Right hindlimb (tissue), 1 donor: ENCODE measurements at regions not wholly inside any gene's neighbourhood (a gene's known extent, or its start where the extent isn't known, plus 50 kb on each side); places are given as distances from the start of the nearest gene placed in this dataset.
"Not testable (repeated sequence)": the region's sequence is repeated elsewhere in the genome, so short reads cannot be mapped to it uniquely, and the experiment has no call there.

Experiments used
- DNase-seq: peaks from one replicate; pipeline ENCODE4 v3.0.0-alpha.2; 2018

GRCh38 chr20:30593572-30593971 lies 663.9 kb upstream of the DEFB115 start:
- no peak for DNase-seq

- no peak for DNase-seq
These were observed 663.4 kb upstream of the DEFB115 start for GRCh38 chr20:30594112-30594511.

DNA sequence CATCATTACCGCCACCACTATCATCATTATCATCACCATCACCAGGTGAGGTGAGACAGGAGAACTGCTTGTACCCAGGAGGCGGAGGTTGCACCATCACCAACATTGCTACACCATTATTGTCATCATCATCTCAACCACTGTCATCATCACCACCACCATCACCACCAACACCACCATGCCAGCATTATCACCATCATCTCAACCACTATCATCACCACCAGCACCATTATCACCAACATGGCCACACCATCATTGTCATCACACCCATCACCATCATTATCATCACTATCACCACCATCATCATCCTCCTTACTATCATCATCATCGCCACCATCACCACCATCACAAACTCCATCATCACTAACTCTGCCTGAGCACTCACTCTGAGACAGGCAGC lies 661.8 kb upstream of the DEFB115 start:
- DNase-seq: no peak

DNA sequence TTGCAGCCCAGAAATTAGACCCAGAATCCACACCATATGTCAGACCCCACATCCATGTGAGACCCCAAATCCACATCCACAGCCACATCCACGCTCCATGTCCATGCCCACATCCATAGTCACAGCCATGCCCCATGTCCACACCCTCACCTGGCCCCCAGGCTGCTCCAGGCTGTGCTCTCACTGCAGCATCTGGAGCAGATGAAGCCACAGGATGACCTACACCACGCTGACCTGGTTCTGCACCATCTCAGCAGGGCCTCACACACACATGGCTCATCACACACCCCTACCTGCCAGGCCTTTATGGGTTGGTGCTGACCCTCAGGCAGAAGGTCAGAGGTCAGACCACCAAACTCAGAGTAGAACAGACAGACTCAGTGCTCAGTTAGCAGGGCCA lies 660.0 kb upstream of the DEFB115 start:
- DNase-seq: not testable (repeated sequence)

DNA sequence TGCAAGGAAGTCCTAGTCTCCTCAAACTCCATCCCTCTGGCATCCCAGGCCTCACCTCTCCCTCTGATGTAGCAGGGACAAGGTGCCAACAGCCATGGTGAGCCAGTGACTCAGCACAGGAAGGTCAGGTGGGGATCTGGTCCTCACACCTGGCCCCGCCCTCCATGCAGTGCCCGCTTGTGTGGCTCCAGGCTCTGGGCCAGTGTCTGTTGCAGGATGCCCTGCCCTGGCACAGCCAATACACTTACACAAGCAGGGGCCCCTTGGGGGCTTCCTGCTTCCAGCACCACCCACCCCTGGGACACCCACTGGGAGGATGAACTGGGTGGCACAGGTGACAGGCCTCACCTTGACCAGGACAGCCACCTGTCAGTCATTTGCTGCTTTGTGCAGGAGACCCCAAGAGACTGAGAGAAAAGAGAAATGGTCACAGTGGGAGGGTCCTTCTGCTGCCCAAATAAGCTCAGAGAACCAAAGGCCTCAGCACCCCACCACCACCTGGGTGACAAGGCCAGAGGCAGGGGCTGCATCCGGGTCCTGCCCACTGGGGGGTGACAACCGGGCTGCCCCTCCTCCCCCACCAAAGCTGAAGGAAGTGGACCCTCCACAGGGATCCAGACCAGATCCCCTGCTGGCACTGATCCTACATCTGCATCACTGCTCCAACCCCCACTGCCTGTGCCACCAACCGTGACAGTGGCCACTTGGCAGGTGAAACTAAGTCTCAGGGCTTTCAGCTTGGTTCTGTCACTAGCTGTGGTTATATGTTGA lies 658.8 kb upstream of the DEFB115 start:
- no peak for DNase-seq

DNA sequence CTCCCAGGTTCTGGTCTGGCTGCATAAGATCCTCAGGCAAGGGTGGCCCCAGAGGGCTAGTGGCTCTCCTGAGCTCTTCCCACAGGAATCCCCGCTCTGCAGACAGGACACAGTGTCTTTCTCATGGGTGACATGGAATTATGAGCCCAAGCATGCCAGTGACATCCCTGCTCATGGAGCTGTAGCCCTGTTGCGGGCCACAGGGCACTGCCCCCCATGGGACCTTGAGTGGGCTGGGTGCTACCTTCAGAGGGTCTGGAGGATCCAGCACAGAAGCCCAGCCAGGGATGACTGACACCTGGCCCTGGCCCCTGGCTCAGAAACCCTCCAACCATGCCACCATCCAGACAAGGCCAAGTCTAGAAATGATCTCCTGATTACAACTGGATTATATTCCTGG lies 657.5 kb upstream of the DEFB115 start:
- DNase-seq: no peak

DNA sequence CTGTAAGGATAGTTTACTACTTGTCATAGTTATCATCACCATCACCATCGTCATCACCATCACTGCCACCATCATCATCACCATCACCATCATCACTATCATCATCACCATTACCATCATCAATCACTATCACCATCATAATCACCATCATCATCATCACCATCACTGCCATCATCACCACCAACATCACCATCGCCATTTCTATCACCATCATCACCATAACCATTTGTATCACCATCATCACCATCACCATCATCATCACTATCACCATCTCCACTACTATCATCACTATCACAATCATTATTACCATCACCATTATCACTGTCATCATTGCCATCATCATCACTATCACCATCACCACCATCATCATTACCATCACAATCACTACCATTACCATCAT lies 655.5 kb upstream of the DEFB115 start:
- DNase-seq: no peak

DNA sequence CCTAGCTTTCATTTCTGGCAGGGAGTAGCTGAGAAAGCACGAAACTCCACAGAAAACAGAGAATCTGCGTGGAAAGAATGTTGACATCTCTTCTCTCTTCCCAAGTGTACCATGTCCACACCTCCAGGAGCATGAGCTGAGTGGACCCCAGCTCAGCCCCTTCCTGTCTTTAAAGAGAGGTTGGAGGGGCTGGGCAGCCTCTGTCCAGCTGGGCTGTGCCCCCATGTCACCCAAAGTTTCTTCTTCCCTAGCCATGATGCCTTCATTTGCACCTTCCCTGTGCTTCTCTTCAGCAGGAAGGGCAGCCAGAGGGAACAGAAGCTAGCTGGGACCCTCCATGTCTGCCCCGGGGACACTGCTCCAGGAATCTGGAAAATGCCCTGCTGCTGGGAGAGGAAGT lies 655.0 kb upstream of the DEFB115 start:
- DNase-seq: no peak

DNA sequence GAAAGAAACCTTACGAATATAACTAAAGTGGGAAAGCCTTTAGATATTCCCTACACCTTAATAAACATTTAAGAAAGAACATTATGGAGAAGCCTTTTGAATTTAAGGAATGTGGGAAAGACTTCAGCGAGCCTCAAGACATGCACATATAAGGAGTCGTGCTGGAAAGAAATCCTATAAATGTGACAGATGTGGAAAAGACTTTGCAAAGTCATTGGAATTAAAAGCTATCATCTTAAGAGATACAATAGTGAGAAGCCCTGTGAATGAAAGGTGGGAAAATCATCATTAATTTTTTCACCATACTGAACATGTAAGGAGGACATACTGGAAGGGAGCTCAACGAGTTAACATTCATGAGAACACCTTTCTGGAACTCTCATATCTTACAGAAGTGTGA lies 650.5 kb upstream of the DEFB115 start:
- DNase-seq: no peak

DNA sequence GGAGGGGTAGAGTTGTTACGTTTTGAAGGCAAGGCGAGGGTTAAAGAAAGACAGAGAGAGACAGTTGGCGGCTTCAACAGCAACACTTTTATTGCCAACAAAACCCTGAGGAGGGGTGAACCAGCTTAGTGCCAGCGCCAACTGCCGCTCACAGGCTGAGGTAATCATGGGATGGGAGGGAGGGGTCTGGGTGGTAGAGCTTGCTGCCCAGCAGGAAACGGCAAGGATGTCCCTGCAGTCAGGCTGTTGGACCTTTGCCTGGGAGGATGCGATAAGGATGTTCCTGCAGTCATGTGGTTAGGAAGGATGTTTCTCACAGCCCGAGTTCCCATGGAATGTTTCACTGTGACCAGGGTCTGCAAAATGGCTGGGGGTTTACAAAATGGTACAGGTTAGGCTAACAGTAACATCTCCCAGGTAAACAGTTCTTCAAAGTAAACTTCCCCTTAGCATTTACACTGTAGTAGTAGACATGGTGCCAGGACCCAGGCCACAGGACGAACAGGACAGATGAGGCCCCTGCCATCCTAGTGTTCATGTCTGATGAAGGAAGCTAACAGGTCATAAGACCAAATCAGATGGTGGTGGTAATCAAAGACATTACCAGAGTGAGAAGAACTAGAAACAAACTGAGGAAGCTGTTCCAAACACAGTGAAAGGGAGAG lies 647.3 kb upstream of the DEFB115 start:
- no peak for DNase-seq

- no peak for DNase-seq
These were observed 646.7 kb upstream of the DEFB115 start for GRCh38 chr20:30610751-30611150.

DNA sequence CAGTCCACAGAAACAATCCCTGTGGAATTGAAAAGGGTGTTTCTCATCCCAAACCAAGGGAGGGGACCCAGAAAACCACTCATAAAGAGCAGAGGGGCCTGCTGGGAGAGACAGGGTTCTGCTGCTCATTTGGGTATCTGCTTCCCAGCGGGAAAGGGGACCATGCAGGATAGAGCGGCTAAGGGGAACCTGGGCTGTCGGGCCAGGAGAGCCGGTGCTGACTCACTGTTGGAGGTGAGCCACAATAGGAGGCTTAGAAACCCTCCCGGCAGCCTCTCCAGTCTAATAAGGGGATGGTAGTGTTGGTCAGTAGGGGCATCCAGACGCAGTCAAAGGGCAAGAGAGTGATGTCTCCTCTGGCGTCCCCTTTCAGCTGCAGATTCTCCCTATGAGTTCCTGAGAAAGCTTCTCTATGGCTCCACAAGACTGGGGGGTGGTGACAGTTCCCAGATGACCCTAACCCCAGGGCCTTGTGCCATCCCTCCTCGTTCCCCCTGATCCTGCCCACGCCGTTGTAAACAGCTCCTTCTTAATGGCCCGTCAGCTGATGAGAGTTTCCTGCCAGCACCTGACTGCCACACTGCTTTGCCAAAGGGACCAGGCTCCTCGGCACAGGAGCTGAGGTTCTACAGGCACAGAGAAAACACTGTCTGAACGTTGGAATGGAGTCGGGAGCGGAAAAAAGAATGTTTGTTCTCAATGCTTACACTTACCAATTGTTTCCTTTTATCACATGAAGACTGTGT lies 646.1 kb upstream of the DEFB115 start:
- no peak for DNase-seq

- DNase-seq: no peak
These were observed 645.1 kb upstream of the DEFB115 start for GRCh38 chr20:30612344-30612743.

DNA sequence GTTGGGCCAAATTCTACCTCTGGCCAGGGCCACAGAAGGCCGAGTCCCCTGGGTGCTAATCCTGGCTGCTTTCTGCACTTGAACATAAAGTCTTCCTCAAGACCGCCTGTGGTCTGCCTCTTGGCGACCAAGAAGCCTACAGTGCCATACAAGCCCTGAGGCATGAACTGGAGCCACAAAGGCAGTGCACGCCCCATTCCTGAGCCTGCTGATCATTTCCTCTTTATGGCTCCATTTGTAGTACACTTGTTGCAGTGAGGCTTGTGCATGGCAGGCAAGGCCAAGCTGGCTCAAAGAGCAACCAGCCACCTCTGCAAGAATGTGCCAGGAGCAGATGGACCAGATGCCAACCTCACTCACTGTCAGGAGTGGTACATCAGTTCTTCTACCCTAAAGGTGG lies 636.1 kb upstream of the DEFB115 start:
- DNase-seq: not testable (repeated sequence)

GRCh38 chr20:30624310-30624709 lies 633.2 kb upstream of the DEFB115 start:
- DNase-seq: not testable (repeated sequence)

GRCh38 chr20:30629376-30629775 lies 628.1 kb upstream of the DEFB115 start:
- not testable (repeated sequence) for DNase-seq

- no peak for DNase-seq
These were observed 626.7 kb upstream of the DEFB115 start for GRCh38 chr20:30630761-30631160.

DNA sequence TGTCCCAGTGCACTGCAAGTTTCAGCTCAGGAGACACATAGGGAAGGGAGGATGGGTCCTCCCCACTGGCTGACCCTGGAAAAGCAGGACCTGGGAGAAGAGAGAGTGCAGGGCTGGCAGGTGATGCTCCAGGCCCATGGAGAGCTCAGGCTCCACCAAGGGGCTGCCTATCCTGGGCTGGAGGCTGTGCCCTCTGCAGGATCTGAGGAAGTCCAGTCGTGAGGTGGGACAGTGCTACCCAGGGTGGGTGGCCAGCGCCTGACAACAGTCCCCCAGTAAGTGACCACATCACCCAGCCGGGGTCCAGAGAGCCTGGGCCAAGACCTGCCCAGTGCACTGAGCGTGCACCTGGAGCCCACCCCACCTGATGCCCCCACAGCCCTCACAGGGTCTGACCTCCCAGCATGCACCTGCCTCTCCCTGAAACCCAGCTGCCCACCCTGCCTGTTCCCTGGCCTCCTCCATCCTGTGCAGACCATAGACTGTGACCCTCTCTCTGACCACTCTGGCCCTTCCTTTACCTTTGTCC lies 626.1 kb upstream of the DEFB115 start:
- not testable (repeated sequence) for DNase-seq

DNA sequence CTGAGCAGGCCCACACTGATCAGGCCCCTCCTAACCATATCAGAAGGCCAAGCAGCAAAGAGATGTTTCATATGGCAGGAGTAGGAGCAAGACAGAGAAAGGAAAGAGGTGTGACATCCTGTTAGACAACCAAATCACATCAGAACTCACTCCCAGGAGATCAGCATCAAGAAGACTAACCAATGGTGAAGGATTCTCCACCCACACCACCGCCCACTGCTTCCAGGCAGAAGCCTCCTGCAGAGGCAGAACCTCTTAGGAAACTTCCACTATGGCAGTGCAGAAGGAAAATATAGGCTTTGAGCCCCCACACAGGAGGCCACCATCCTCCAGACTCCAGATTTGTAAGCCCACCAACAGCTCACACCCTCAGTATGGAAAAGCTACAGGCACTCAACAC lies 624.7 kb upstream of the DEFB115 start:
- not testable (repeated sequence) for DNase-seq

- DNase-seq: not testable (repeated sequence)
These were observed 615.9 kb upstream of the DEFB115 start for GRCh38 chr20:30641522-30641921.

DNA sequence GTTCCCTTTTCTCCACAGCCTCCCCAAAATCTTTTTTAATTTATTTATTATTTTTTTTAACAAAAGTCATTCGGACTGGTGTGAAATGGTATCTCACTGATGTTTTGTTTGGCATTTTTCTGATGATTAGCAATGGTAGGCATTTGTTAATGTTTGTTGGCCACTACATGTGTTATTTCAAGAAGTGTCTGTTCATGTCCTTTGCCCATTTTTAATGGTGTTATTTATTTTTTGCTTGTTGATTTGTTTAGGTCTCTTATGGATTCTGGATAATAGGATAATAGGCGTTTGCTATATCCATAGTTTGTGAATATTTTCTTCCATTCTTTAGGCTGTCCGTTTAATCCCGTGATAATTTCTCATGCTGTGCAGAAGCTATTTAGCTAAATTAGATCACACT lies 596.5 kb upstream of the DEFB115 start:
- not testable (repeated sequence) for DNase-seq

DNA sequence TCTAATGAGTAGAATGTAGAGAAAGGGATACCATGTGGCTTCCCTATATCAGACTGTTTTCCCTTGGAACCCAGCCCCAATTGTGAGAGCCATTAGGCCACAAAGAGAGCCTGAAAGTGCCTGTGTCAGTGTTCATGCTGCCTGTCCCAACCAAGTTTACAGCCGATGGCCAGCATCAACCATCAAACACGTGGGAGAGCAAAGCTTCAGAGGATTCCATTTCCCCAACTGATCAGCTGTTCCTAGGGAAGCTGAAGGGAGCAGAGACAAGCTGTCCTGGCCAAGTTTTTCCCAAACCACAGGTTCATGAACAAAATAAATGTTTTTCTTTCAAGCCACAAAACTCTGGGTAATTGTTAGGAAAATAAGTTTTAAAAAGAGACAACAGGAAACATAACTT lies 589.0 kb upstream of the DEFB115 start:
- not testable (repeated sequence) for DNase-seq

GRCh38 chr20:30669330-30670029 lies 588.0 kb upstream of the DEFB115 start:
- not testable (repeated sequence) for DNase-seq
